ENCODE measurements at regions not wholly inside any gene's neighbourhood (a gene's known extent, or its start where the extent isn't known, plus 50 kb on each side); places are given as distances from the start of the nearest gene placed in this dataset.

GRCh38 chr5:98099448-98100105 is 673.9 kb upstream of the RGMB start:
- TF ChIP-seq EZH2 (IDR thresholded peaks at IDR 0.05) = no peak
- no peak for TF ChIP-seq FOXP2 (optimal IDR thresholded peaks at IDR 0.05; ENCODE audit: control extremely low read depth, extremely low read length, insufficient read depth)

All from SK-N-MC (cell line).